ENCODE measurements at regions not wholly inside any gene's neighbourhood (a gene's known extent, or its start where the extent isn't known, plus 50 kb on each side); places are given as distances from the start of the nearest gene placed in this dataset.

- no peaks in the 10 kb centered on the region for H3K4me1 Mint-ChIP-seq (ENCODE audit: unreplicated experiment)
- no peak for TF ChIP-seq CTCF (IDR thresholded peaks at IDR 0.05)
- no peak overlapping the region for H3K27ac Mint-ChIP-seq (ENCODE audit: unreplicated experiment)
- no peaks in the 10 kb centered on the region for H3K9me3 Mint-ChIP-seq (ENCODE audit: unreplicated experiment)
- H3K36me3 Mint-ChIP-seq (ENCODE audit: unreplicated experiment), result no peaks in the 10 kb centered on the region
- DNase-seq (ENCODE audit: extremely low spot score, unreplicated experiment), result no peak
- no peak overlapping the region for H3K4me3 Mint-ChIP-seq (ENCODE audit: unreplicated experiment)
- H3K27me3 Mint-ChIP-seq (ENCODE audit: unreplicated experiment), result peaks cover 5% of the 10 kb centered on the region
Measured at GRCh38 chr3:135840436-135840835, 125.1 kb upstream of the PPP2R3A start.

GRCh38 chr3:135844386-135844785, 121.1 kb upstream of the PPP2R3A start:
- H3K9me3 Mint-ChIP-seq (ENCODE audit: unreplicated experiment), result peaks cover 9% of the 10 kb centered on the region
- H3K36me3 Mint-ChIP-seq (ENCODE audit: unreplicated experiment), result no peaks in the 10 kb centered on the region
- no peak for TF ChIP-seq CTCF (IDR thresholded peaks at IDR 0.05)
- H3K4me3 Mint-ChIP-seq (ENCODE audit: unreplicated experiment), result no peak overlapping the region
- no peak overlapping the region for H3K27ac Mint-ChIP-seq (ENCODE audit: unreplicated experiment)
- peaks cover 14% of the 10 kb centered on the region for H3K27me3 Mint-ChIP-seq (ENCODE audit: unreplicated experiment)
- no peak for DNase-seq (ENCODE audit: extremely low spot score, unreplicated experiment)
- H3K4me1 Mint-ChIP-seq (ENCODE audit: unreplicated experiment), result no peaks in the 10 kb centered on the region

GRCh38 chr3:135848051-135848450, 117.5 kb upstream of the PPP2R3A start:
- H3K27me3 Mint-ChIP-seq (ENCODE audit: unreplicated experiment), result peaks cover 16% of the 10 kb centered on the region
- H3K9me3 Mint-ChIP-seq (ENCODE audit: unreplicated experiment), result peaks cover 9% of the 10 kb centered on the region
- no peak for DNase-seq (ENCODE audit: extremely low spot score, unreplicated experiment)
- H3K27ac Mint-ChIP-seq (ENCODE audit: unreplicated experiment), result no peak overlapping the region
- no peak for TF ChIP-seq CTCF (IDR thresholded peaks at IDR 0.05)
- H3K36me3 Mint-ChIP-seq (ENCODE audit: unreplicated experiment), result no peaks in the 10 kb centered on the region
- H3K4me3 Mint-ChIP-seq (ENCODE audit: unreplicated experiment), result no peak overlapping the region
- no peaks in the 10 kb centered on the region for H3K4me1 Mint-ChIP-seq (ENCODE audit: unreplicated experiment)

GRCh38 chr3:135849827-135850226, 115.7 kb upstream of the PPP2R3A start:
- H3K27me3 Mint-ChIP-seq (ENCODE audit: unreplicated experiment), result peaks cover 16% of the 10 kb centered on the region
- no peaks in the 10 kb centered on the region for H3K36me3 Mint-ChIP-seq (ENCODE audit: unreplicated experiment)
- DNase-seq (ENCODE audit: extremely low spot score, unreplicated experiment), result no peak
- no peak for TF ChIP-seq CTCF (IDR thresholded peaks at IDR 0.05)
- H3K4me3 Mint-ChIP-seq (ENCODE audit: unreplicated experiment), result no peak overlapping the region
- H3K27ac Mint-ChIP-seq (ENCODE audit: unreplicated experiment), result no peak overlapping the region
- H3K4me1 Mint-ChIP-seq (ENCODE audit: unreplicated experiment), result no peaks in the 10 kb centered on the region
- H3K9me3 Mint-ChIP-seq (ENCODE audit: unreplicated experiment), result peaks cover 9% of the 10 kb centered on the region

GRCh38 chr3:135851201-135852081, 114.1 kb upstream of the PPP2R3A start:
- no peak overlapping the region for H3K27ac Mint-ChIP-seq (ENCODE audit: unreplicated experiment)
- no peaks in the 10 kb centered on the region for H3K4me1 Mint-ChIP-seq (ENCODE audit: unreplicated experiment)
- H3K27me3 Mint-ChIP-seq (ENCODE audit: unreplicated experiment), result peaks cover 6% of the 10 kb centered on the region
- peaks cover 9% of the 10 kb centered on the region for H3K9me3 Mint-ChIP-seq (ENCODE audit: unreplicated experiment)
- no peak overlapping the region for H3K4me3 Mint-ChIP-seq (ENCODE audit: unreplicated experiment)
- DNase-seq (ENCODE audit: extremely low spot score, unreplicated experiment), result no peak
- TF ChIP-seq CTCF (IDR thresholded peaks at IDR 0.05), result no peak
- no peaks in the 10 kb centered on the region for H3K36me3 Mint-ChIP-seq (ENCODE audit: unreplicated experiment)

Data from osteocyte (in vitro differentiated cells).